Prostate gland (tissue), 2 donors: ENCODE measurements at regions not wholly inside any gene's neighbourhood (a gene's known extent, or its start where the extent isn't known, plus 50 kb on each side); places are given as distances from the start of the nearest gene placed in this dataset.

ENCODE experiments used
- POLR2A ChIP-seq: fragments of 450-650 bp; IDR thresholded peaks from one replicate; pipeline ENCODE4 v1.6.1; 2016; ENCODE audit warnings: antibody characterized with exemption, mild to moderate bottlenecking
- POLR2AphosphoS5 ChIP-seq: sonication (generic); formaldehyde crosslinking; IDR thresholded peaks from one replicate; pipeline ENCODE4 v1.6.1; 2017; ENCODE audit warnings: antibody characterized with exemption
- TF ChIP-seq, protein P1 (sequence below), 4 experiments: fragments of 200-600 bp in 2 of 4; fragments of 450-650 bp in 2 of 4; sonication (generic) in 2 of 4; IDR thresholded peaks; 1 replicate in 3 of 4; 2 replicates in 1 of 4; pipeline ENCODE4 v1.5.1; 2016 to 2019; ENCODE audit warnings: antibody characterized with exemption in 4 of 4, mild to moderate bottlenecking in 2 of 4, moderate library complexity in 2 of 4

DNA sequence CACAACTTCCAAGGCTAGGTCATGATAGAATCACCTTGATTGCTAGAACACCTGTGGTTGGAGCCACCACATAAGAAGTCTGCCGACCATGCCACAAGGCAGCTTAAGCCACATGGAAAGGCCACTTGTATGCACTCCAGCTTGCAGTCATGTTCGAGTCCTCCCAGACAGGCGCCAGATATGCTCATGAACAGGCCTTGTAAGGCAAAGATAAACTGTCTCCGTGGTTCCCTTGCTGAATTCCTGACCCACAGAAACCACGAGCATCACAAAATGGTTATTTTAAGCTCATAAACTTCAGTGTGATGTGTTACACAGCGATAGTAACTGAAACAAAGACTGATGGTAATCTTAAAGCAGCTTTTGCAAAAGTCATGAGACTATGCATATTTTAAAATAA lies 188.4 kb upstream of the DAPK1 start:
- TF ChIP-seq, protein P1, sequence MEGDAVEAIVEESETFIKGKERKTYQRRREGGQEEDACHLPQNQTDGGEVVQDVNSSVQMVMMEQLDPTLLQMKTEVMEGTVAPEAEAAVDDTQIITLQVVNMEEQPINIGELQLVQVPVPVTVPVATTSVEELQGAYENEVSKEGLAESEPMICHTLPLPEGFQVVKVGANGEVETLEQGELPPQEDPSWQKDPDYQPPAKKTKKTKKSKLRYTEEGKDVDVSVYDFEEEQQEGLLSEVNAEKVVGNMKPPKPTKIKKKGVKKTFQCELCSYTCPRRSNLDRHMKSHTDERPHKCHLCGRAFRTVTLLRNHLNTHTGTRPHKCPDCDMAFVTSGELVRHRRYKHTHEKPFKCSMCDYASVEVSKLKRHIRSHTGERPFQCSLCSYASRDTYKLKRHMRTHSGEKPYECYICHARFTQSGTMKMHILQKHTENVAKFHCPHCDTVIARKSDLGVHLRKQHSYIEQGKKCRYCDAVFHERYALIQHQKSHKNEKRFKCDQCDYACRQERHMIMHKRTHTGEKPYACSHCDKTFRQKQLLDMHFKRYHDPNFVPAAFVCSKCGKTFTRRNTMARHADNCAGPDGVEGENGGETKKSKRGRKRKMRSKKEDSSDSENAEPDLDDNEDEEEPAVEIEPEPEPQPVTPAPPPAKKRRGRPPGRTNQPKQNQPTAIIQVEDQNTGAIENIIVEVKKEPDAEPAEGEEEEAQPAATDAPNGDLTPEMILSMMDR (IDR thresholded peaks at IDR 0.05): no peak
- TF ChIP-seq POLR2A: no peak
- TF ChIP-seq POLR2AphosphoS5: no peak
